MCF 10A (cell line): ENCODE measurements at regions not wholly inside any gene's neighbourhood (a gene's known extent, or its start where the extent isn't known, plus 50 kb on each side); places are given as distances from the start of the nearest gene placed in this dataset.

Source experiments
- BruUV-seq: library from RNA; stranded (reverse); fragments of 400-500 nt; replicated peaks from 2 replicates; lab custom pipeline; 2021; lab: Mats Ljungman, UMichigan
- CTCF ChIA-PET: fragments of 300-600 bp; sonication (Branson Sonifier 250); formaldehyde crosslinking; extraction: SDS; loops from one replicate; lab custom pipeline; 2021; ENCODE audit warnings: antibody characterized with exemption, inconsistent platforms; lab: Yijun Ruan, JAX
- POLR2A ChIA-PET: fragments of 300-600, 350-650 bp; sonication (Branson Sonifier 250); formaldehyde crosslinking; extraction: SDS; loops from one replicate; lab custom pipeline; 2020; ENCODE audit warnings: antibody characterized with exemption, inconsistent platforms; lab: Yijun Ruan, JAX
- DNase-seq: peaks from one replicate; pipeline ENCODE4 v3.0.0-alpha.2; 2018; ENCODE audit not compliant: unreplicated experiment
- H3K27ac Mint-ChIP-seq: one replicate; pipeline ENCODE4 v1.8.0; 2022; ENCODE audit warnings: mild to moderate bottlenecking, low read depth, mixed read lengths; ENCODE audit not compliant: unreplicated experiment
- H3K27me3 Mint-ChIP-seq: one replicate; pipeline ENCODE4 v1.8.0; 2022; ENCODE audit warnings: mixed read lengths; ENCODE audit not compliant: insufficient read depth, unreplicated experiment
- H3K36me3 Mint-ChIP-seq: one replicate; pipeline ENCODE4 v1.8.0; 2022; ENCODE audit warnings: mild to moderate bottlenecking, moderate library complexity, mixed read lengths; ENCODE audit not compliant: insufficient read depth, unreplicated experiment
- H3K4me1 Mint-ChIP-seq: one replicate; pipeline ENCODE4 v1.8.0; 2022; ENCODE audit warnings: mixed read lengths; ENCODE audit not compliant: insufficient read depth, unreplicated experiment
- H3K4me3 Mint-ChIP-seq: one replicate; pipeline ENCODE4 v1.8.0; 2022; ENCODE audit warnings: mild to moderate bottlenecking, moderate library complexity, mixed read lengths; ENCODE audit not compliant: unreplicated experiment
- H3K9me3 Mint-ChIP-seq: one replicate; pipeline ENCODE4 v1.8.0; 2022; ENCODE audit warnings: mixed read lengths; ENCODE audit not compliant: unreplicated experiment
- CTCF ChIP-seq: fragments of 200-600 bp; IDR thresholded peaks from one replicate; pipeline ENCODE4 v1.8.0; 2022; ENCODE audit warnings: antibody characterized with exemption, mild to moderate bottlenecking; ENCODE audit not compliant: unreplicated experiment
- intact Hi-C: fragments of 100-400 bp; cut with micrococcal nuclease; formaldehyde crosslinking; loops from 2 replicates; pipeline ENCODE4 v1.14.1; 2022

DNA sequence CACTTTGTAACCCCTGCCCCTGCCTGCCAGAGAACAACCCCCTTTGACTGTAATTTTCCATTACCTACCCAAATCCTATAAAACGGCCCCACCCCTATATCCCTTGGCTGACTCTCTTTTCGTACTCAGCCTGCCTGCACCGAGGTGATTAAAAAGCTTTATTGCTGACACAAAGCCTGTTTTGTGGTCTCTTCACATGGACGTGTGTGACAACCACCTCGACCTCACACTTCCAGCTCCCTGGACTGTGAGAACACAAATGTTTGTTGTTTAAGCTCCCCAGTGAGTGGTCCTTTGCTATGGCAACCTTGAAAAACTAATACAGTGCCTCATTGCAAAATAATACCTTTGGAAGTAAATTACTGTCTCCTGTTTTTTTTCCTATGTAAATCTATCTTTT lies 299.2 kb upstream of the POU1F1 start:
- Mint-ChIP-seq H3K27ac (no peak overlapping the region), H3K4me3 (no peak overlapping the region)
- POLR2A ChIA-PET: no interaction called here

GRCh38 chr3:87568331-87568730 lies 291.9 kb upstream of the POU1F1 start:
- Mint-ChIP-seq H3K4me1 (no peaks in the 10 kb centered on the region), H3K4me3 (no peak overlapping the region), H3K9me3 (no peaks in the 10 kb centered on the region), H3K27ac (no peak overlapping the region), H3K27me3 (no peaks in the 10 kb centered on the region), H3K36me3 (no peaks in the 10 kb centered on the region)
- no peak for TF ChIP-seq CTCF
- ChIA-PET POLR2A (no interaction called here), CTCF (no interaction called here)
- DNase-seq: no peak
- no TSS peak for BruUV-seq
- intact Hi-C loops: no loop called here

More for the DNA sequence above, 299.2 kb upstream of the POU1F1 start:
- H3K4me1 Mint-ChIP-seq: no peaks in the 10 kb centered on the region
- no peak for DNase-seq
- CTCF ChIA-PET: no interaction called here
- TF ChIP-seq CTCF: no peak
- no peaks in the 10 kb centered on the region for H3K27me3 Mint-ChIP-seq
- intact Hi-C loops: no loop called here
- H3K36me3 Mint-ChIP-seq: no peaks in the 10 kb centered on the region
- no TSS peak for BruUV-seq
- no peaks in the 10 kb centered on the region for H3K9me3 Mint-ChIP-seq

DNA sequence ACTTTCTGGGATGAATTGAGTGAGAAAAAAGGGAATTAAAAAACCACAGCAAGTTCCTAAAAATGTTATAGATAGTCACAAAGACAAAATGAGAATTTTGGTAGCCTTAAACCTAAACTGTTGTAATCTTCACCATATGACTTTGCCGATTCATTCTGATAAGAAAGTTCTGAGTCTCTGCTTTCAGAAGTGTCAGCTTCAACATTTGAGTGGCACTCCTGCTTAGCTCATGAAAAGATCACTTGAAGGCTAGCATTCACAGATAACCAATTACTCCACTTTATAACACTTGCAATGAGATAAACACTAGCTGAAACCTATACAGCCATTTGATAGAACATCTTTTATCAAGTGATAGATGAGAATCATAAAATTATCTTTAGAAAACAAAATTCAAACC lies 288.1 kb upstream of the POU1F1 start:
- intact Hi-C loops: no loop called here
- TF ChIP-seq CTCF: no peak
- CTCF ChIA-PET: interaction anchor here (0.8 kb wide), 1 partner anchor 87 kb away, joined by 3 read pairs; no protein-coding TSS in a partner anchor
- POLR2A ChIA-PET: no interaction called here
- Mint-ChIP-seq H3K4me3 (no peak overlapping the region), H3K4me1 (no peaks in the 10 kb centered on the region), H3K27me3 (no peaks in the 10 kb centered on the region), H3K36me3 (no peaks in the 10 kb centered on the region), H3K27ac (no peak overlapping the region), H3K9me3 (no peaks in the 10 kb centered on the region)
- no TSS peak for BruUV-seq
- DNase-seq: no peak

- Mint-ChIP-seq H3K36me3 (no peaks in the 10 kb centered on the region), H3K27ac (no peak overlapping the region), H3K27me3 (no peaks in the 10 kb centered on the region), H3K4me3 (no peak overlapping the region), H3K9me3 (no peaks in the 10 kb centered on the region), H3K4me1 (no peaks in the 10 kb centered on the region)
- TF ChIP-seq CTCF: no peak
- CTCF ChIA-PET: interaction anchor here (0.8 kb wide), 1 partner anchor 86 kb away, joined by 3 read pairs; no protein-coding TSS in a partner anchor
- no peak for DNase-seq
- BruUV-seq: no TSS peak
- POLR2A ChIA-PET: interaction anchor here (0.7 kb wide), 1 partner anchor 22 kb away, joined by 4 read pairs; no protein-coding TSS in a partner anchor
- intact Hi-C loops: no loop called here
Measured at GRCh38 chr3:87563712-87564111, 287.3 kb upstream of the POU1F1 start.
